Naive B cell (primary cell): ENCODE measurements at regions not wholly inside any gene's neighbourhood (a gene's known extent, or its start where the extent isn't known, plus 50 kb on each side); places are given as distances from the start of the nearest gene placed in this dataset.
"Not testable (repeated sequence)": the region's sequence is repeated elsewhere in the genome, so short reads cannot be mapped to it uniquely, and the experiment has no call there.

ENCODE experiments used
- ATAC-seq, 2 donors: fragments of 150-1000 bp; cut with Tn5 transposase; 2 replicates each; pipeline ENCODE4 v1.10.0; 2021; ENCODE audit warnings: low read depth in 2 of 2, mild to moderate bottlenecking in 2 of 2, moderate library complexity in 2 of 2
- DNase-seq: peaks from one replicate; pipeline ENCODE4 v3.0.0; 2022
- H3K27ac Mint-ChIP-seq, 6 donors: one replicate each; pipeline ENCODE4 v1.8.0; 2020 to 2022; ENCODE audit warnings: mild to moderate bottlenecking in 6 of 6, mixed read lengths in 6 of 6, moderate library complexity in 5 of 6, inconsistent platforms in 2 of 6
- H3K27me3 Mint-ChIP-seq, 3 donors: one replicate each; pipeline ENCODE4 v1.8.0; 2021 to 2022; ENCODE audit warnings: mixed read lengths in 3 of 3, mild to moderate bottlenecking in 1 of 3
- H3K36me3 Mint-ChIP-seq, 2 donors: one replicate each; pipeline ENCODE4 v1.8.0; 2020 to 2022; ENCODE audit warnings: mixed read lengths in 2 of 2, inconsistent platforms in 1 of 2, mild to moderate bottlenecking in 1 of 2
- H3K4me1 Mint-ChIP-seq, 3 donors: one replicate each; pipeline ENCODE4 v1.8.0; 2020 to 2022; ENCODE audit warnings: mixed read lengths in 3 of 3, inconsistent platforms in 1 of 3, mild to moderate bottlenecking in 1 of 3, moderate library complexity in 1 of 3
- H3K4me3 Mint-ChIP-seq, 8 donors: one replicate each; pipeline ENCODE4 v1.8.0; 2020 to 2022; ENCODE audit warnings: mild to moderate bottlenecking in 8 of 8, mixed read lengths in 8 of 8, moderate library complexity in 8 of 8, inconsistent platforms in 2 of 8
- H3K9me3 Mint-ChIP-seq, 7 donors: one replicate each; pipeline ENCODE4 v1.8.0; 2020 to 2022; ENCODE audit warnings: mixed read lengths in 7 of 7, mild to moderate bottlenecking in 5 of 7, inconsistent platforms in 2 of 7, moderate library complexity in 1 of 7

- peak overlapping the region in 2 of 6 donors; percentile 15 to 57 for H3K27ac Mint-ChIP-seq
- peaks cover 0 to 3% (median 0%) of the 10 kb centered on the region in 7 donors for H3K9me3 Mint-ChIP-seq
- peaks cover 10 to 19% (median 11%) of the 10 kb centered on the region in 3 donors for H3K4me1 Mint-ChIP-seq
- peaks cover 0 to 4% of the 10 kb centered on the region in 2 donors for H3K36me3 Mint-ChIP-seq
- peak overlapping the region in 2 of 8 donors; percentile 21 to 34 for H3K4me3 Mint-ChIP-seq
- peak in 1 of 2 donors; percentile 60 for ATAC-seq
- DNase-seq: no peak
- no peaks in the 10 kb centered on the region for H3K27me3 Mint-ChIP-seq
Measured at GRCh38 chr16:72609933-72610332, 438.0 kb upstream of the PMFBP1 start.

GRCh38 chr16:72609066-72609465 is 437.1 kb upstream of the PMFBP1 start:
- Mint-ChIP-seq H3K9me3 (peaks cover 0 to 4% (median 0%) of the 10 kb centered on the region in 7 donors), H3K4me3 (no peak overlapping the region), H3K27ac (peak overlapping the region in 2 of 6 donors; percentile 40 to 61), H3K27me3 (no peaks in the 10 kb centered on the region), H3K4me1 (peaks cover 10 to 23% (median 13%) of the 10 kb centered on the region in 3 donors), H3K36me3 (peaks cover 0 to 4% of the 10 kb centered on the region in 2 donors)
- no peak for DNase-seq
- ATAC-seq: no peak

- peak overlapping the region in 1 of 6 donors; percentile 75 for H3K27ac Mint-ChIP-seq
- peaks cover 0 to 14% of the 10 kb centered on the region in 2 donors for H3K36me3 Mint-ChIP-seq
- no peaks in the 10 kb centered on the region for H3K27me3 Mint-ChIP-seq
Measured at GRCh38 chr16:72604375-72604774, 432.4 kb upstream of the PMFBP1 start.

GRCh38 chr16:72602499-72602898 is 430.5 kb upstream of the PMFBP1 start:
- H3K4me3 Mint-ChIP-seq: no peak overlapping the region
- peaks cover 4 to 10% (median 8%) of the 10 kb centered on the region in 3 donors for H3K4me1 Mint-ChIP-seq
- DNase-seq: no peak
- no peaks in the 10 kb centered on the region for H3K27me3 Mint-ChIP-seq
- H3K27ac Mint-ChIP-seq: no peak overlapping the region
- peaks cover 0 to 14% of the 10 kb centered on the region in 2 donors for H3K36me3 Mint-ChIP-seq
- H3K9me3 Mint-ChIP-seq: peaks cover 0 to 14% (median 4%) of the 10 kb centered on the region in 7 donors
- no peak for ATAC-seq

More at GRCh38 chr16:72604375-72604774, 432.4 kb upstream of the PMFBP1 start:
- Mint-ChIP-seq H3K9me3 (peaks cover 0 to 14% (median 6%) of the 10 kb centered on the region in 7 donors), H3K4me1 (peaks cover 0 to 10% (median 8%) of the 10 kb centered on the region in 3 donors), H3K4me3 (no peak overlapping the region)
- DNase-seq (no peak), ATAC-seq (no peak)

- Mint-ChIP-seq H3K4me1 (peaks cover 0 to 14% (median 8%) of the 10 kb centered on the region in 3 donors), H3K9me3 (peaks cover 0 to 14% (median 4%) of the 10 kb centered on the region in 7 donors), H3K27me3 (no peaks in the 10 kb centered on the region), H3K4me3 (no peak overlapping the region), H3K36me3 (peaks cover 5 to 14% of the 10 kb centered on the region in 2 donors), H3K27ac (peak overlapping the region in 1 of 6 donors; percentile 8)
- no peak for ATAC-seq
- no peak for DNase-seq
Measured at GRCh38 chr16:72598696-72599095, 426.7 kb upstream of the PMFBP1 start.

GRCh38 chr16:72597938-72598337 is 426.0 kb upstream of the PMFBP1 start:
- H3K4me1 Mint-ChIP-seq: peaks cover 1 to 17% (median 9%) of the 10 kb centered on the region in 3 donors
- no peak for DNase-seq
- peaks cover 0 to 12% (median 4%) of the 10 kb centered on the region in 7 donors for H3K9me3 Mint-ChIP-seq
- peak overlapping the region in 1 of 6 donors; percentile 8 for H3K27ac Mint-ChIP-seq
- H3K36me3 Mint-ChIP-seq: peaks cover 5 to 11% of the 10 kb centered on the region in 2 donors
- H3K4me3 Mint-ChIP-seq: no peak overlapping the region
- no peaks in the 10 kb centered on the region for H3K27me3 Mint-ChIP-seq
- ATAC-seq: no peak

- ATAC-seq (no peak), DNase-seq (no peak)
- no peaks in the 10 kb centered on the region for H3K27me3 Mint-ChIP-seq
- peaks cover 5 to 8% of the 10 kb centered on the region in 2 donors for H3K36me3 Mint-ChIP-seq
- H3K4me1 Mint-ChIP-seq: peaks cover 14 to 25% (median 18%) of the 10 kb centered on the region in 3 donors
- no peak overlapping the region for H3K27ac Mint-ChIP-seq
- H3K9me3 Mint-ChIP-seq: peaks cover 0 to 4% (median 0%) of the 10 kb centered on the region in 7 donors
- no peak overlapping the region for H3K4me3 Mint-ChIP-seq
Measured at GRCh38 chr16:72596373-72596772, 424.4 kb upstream of the PMFBP1 start.

GRCh38 chr16:72590151-72590937 is 418.4 kb upstream of the PMFBP1 start:
- H3K9me3 Mint-ChIP-seq: no peaks in the 10 kb centered on the region
- peak overlapping the region; percentile 55 to 98 (median 93) for H3K27ac Mint-ChIP-seq
- no peaks in the 10 kb centered on the region for H3K27me3 Mint-ChIP-seq
- peak overlapping the region; percentile 4 to 77 (median 39) for H3K4me3 Mint-ChIP-seq
- DNase-seq (peak; percentile 50), ATAC-seq (peak; percentile 89 to 93)
- H3K36me3 Mint-ChIP-seq: peaks cover 3 to 5% of the 10 kb centered on the region in 2 donors
- H3K4me1 Mint-ChIP-seq: peaks cover 31 to 52% (median 45%) of the 10 kb centered on the region in 3 donors

- H3K27ac Mint-ChIP-seq: peak overlapping the region in 5 of 6 donors; percentile 21 to 98 (median 91)
- peaks cover 26 to 48% (median 45%) of the 10 kb centered on the region in 3 donors for H3K4me1 Mint-ChIP-seq
- H3K9me3 Mint-ChIP-seq: peaks cover 0 to under 1% (median 0%) of the 10 kb centered on the region in 7 donors
- DNase-seq (no peak), ATAC-seq (no peak)
- no peaks in the 10 kb centered on the region for H3K27me3 Mint-ChIP-seq
- peak overlapping the region in 1 of 8 donors; percentile 3 for H3K4me3 Mint-ChIP-seq
- no peaks in the 10 kb centered on the region for H3K36me3 Mint-ChIP-seq
Measured at GRCh38 chr16:72588551-72588950, 416.6 kb upstream of the PMFBP1 start.

GRCh38 chr16:72578061-72578460 is 406.1 kb upstream of the PMFBP1 start:
- not testable (repeated sequence) for DNase-seq, H3K27me3 Mint-ChIP-seq, H3K9me3 Mint-ChIP-seq, H3K27ac Mint-ChIP-seq, ATAC-seq, H3K36me3 Mint-ChIP-seq, H3K4me3 Mint-ChIP-seq
- peaks cover 11 to 26% (median 18%) of the 10 kb centered on the region in 3 donors for H3K4me1 Mint-ChIP-seq

- no peak for ATAC-seq
- Mint-ChIP-seq H3K4me1 (peaks cover 8 to 20% (median 11%) of the 10 kb centered on the region in 3 donors), H3K27ac (peak overlapping the region in 1 of 6 donors; percentile 16), H3K4me3 (no peak overlapping the region), H3K27me3 (no peaks in the 10 kb centered on the region), H3K36me3 (no peaks in the 10 kb centered on the region), H3K9me3 (no peaks in the 10 kb centered on the region)
- no peak for DNase-seq
Measured at GRCh38 chr16:72576189-72576588, 404.2 kb upstream of the PMFBP1 start.

- Mint-ChIP-seq H3K4me3 (no peak overlapping the region), H3K36me3 (no peaks in the 10 kb centered on the region), H3K9me3 (no peaks in the 10 kb centered on the region), H3K4me1 (peaks cover 5 to 9% (median 7%) of the 10 kb centered on the region in 3 donors), H3K27me3 (no peaks in the 10 kb centered on the region), H3K27ac (no peak overlapping the region)
- no peak for ATAC-seq
- no peak for DNase-seq
Measured at GRCh38 chr16:72569677-72570076, 397.7 kb upstream of the PMFBP1 start.

- Mint-ChIP-seq H3K27me3 (no peaks in the 10 kb centered on the region), H3K9me3 (no peaks in the 10 kb centered on the region), H3K36me3 (no peaks in the 10 kb centered on the region), H3K4me1 (peaks cover 0 to 4% (median 3%) of the 10 kb centered on the region in 3 donors), H3K4me3 (no peak overlapping the region), H3K27ac (no peak overlapping the region)
- DNase-seq (no peak), ATAC-seq (no peak)
Measured at GRCh38 chr16:72568502-72568901, 396.5 kb upstream of the PMFBP1 start.

GRCh38 chr16:72566174-72566573 is 394.2 kb upstream of the PMFBP1 start:
- Mint-ChIP-seq H3K27ac (peak overlapping the region in 1 of 6 donors; percentile 37), H3K36me3 (no peaks in the 10 kb centered on the region), H3K27me3 (no peaks in the 10 kb centered on the region), H3K9me3 (no peaks in the 10 kb centered on the region), H3K4me1 (peaks cover 0 to 5% (median 3%) of the 10 kb centered on the region in 3 donors), H3K4me3 (no peak overlapping the region)
- ATAC-seq (no peak), DNase-seq (no peak)
